Activated CD8-positive, alpha-beta memory T cell treated with anti-CD3 and anti-CD28 coated beads, Interleukin-2, amount 50 U/mL, for 1 hour (primary cell): ENCODE measurements at regions not wholly inside any gene's neighbourhood (a gene's known extent, or its start where the extent isn't known, plus 50 kb on each side); places are given as distances from the start of the nearest gene placed in this dataset.

Experiments
- DNase-seq: peaks from one replicate; pipeline ENCODE4 v3.0.0-alpha.2; 2020; ENCODE audit errors: extremely low read depth

- no peak for DNase-seq
Measured at GRCh38 chr2:125042727-125043126, 1017.6 kb downstream of the CNTNAP5 start.

- DNase-seq, result no peak
Measured at GRCh38 chr2:125070726-125071505, 1045.8 kb downstream of the CNTNAP5 start.

- no peak for DNase-seq
Measured at GRCh38 chr2:125073440-125073839, 1048.4 kb downstream of the CNTNAP5 start.

- no peak for DNase-seq
Measured at GRCh38 chr2:125085904-125086303, 1060.8 kb downstream of the CNTNAP5 start.

GRCh38 chr2:125086313-125087184 is 1061.5 kb downstream of the CNTNAP5 start:
- no peak for DNase-seq

GRCh38 chr2:125092276-125093009 is 1067.4 kb downstream of the CNTNAP5 start:
- no peak for DNase-seq

GRCh38 chr2:125095826-125096225 is 1070.7 kb downstream of the CNTNAP5 start:
- DNase-seq, result no peak

- no peak for DNase-seq
Measured at GRCh38 chr2:125106710-125107109, 1081.6 kb downstream of the CNTNAP5 start.

GRCh38 chr2:125107446-125107845 is 1082.4 kb downstream of the CNTNAP5 start:
- DNase-seq, result no peak

- DNase-seq, result no peak
Measured at GRCh38 chr2:125108251-125108650, 1083.2 kb downstream of the CNTNAP5 start.

- no peak for DNase-seq
Measured at GRCh38 chr2:125125902-125126301, 1100.8 kb downstream of the CNTNAP5 start.

GRCh38 chr2:125160947-125161346 is 1135.9 kb downstream of the CNTNAP5 start:
- DNase-seq, result no peak

- DNase-seq, result no peak
Measured at GRCh38 chr2:125167152-125167551, 1142.1 kb downstream of the CNTNAP5 start.

- DNase-seq, result no peak
Measured at GRCh38 chr2:125167820-125168219, 1142.7 kb downstream of the CNTNAP5 start.

GRCh38 chr2:125168442-125168841 is 1143.4 kb downstream of the CNTNAP5 start:
- no peak for DNase-seq

GRCh38 chr2:125169022-125169763 is 1144.1 kb downstream of the CNTNAP5 start:
- DNase-seq, result no peak

- DNase-seq, result no peak
Measured at GRCh38 chr2:125169764-125170146, 1144.7 kb downstream of the CNTNAP5 start.

GRCh38 chr2:125172181-125172580 is 1147.1 kb downstream of the CNTNAP5 start:
- DNase-seq, result no peak

- DNase-seq, result no peak
Measured at GRCh38 chr2:125175415-125175814, 1150.3 kb downstream of the CNTNAP5 start.

GRCh38 chr2:125185691-125186270 is 1160.7 kb downstream of the CNTNAP5 start:
- DNase-seq, result no peak

GRCh38 chr2:125207431-125207830 is 1182.3 kb downstream of the CNTNAP5 start:
- DNase-seq, result no peak
